T-cell (primary cell): ENCODE measurements at regions not wholly inside any gene's neighbourhood (a gene's known extent, or its start where the extent isn't known, plus 50 kb on each side); places are given as distances from the start of the nearest gene placed in this dataset.
A peak's percentile ranks its signal among the peaks of the same experiment; 100 is the strongest.
"Not testable (repeated sequence)": the region's sequence is repeated elsewhere in the genome, so short reads cannot be mapped to it uniquely, and the experiment has no call there.

Experiments used
- ATAC-seq, 4 experiments: fragments of 200-7000 bp in 3 of 4; fragments of 150-1000 bp in 1 of 4; cut with Tn5 transposase; replicated peaks in 1 of 4; 1 replicate in 3 of 4; 2 replicates in 1 of 4; pipeline ENCODE4 v1.10.0; 2021; ENCODE audit warnings: moderate library complexity in 3 of 4, mild to moderate bottlenecking in 2 of 4, moderate number of reproducible peaks in 1 of 4
- CTCF ChIA-PET, 2 donors: fragments of 300-600 bp; sonication (Branson Sonifier 250); formaldehyde crosslinking; loops; one replicate each; lab custom pipeline; 2022; ENCODE audit warnings: antibody characterized with exemption in 2 of 2; lab: Charles Lee
- POLR2A ChIA-PET, 2 donors: fragments of 300-600 bp; sonication (Branson Sonifier 250); formaldehyde crosslinking; loops; one replicate each; lab custom pipeline; 2022; ENCODE audit warnings: antibody characterized with exemption in 2 of 2; lab: Charles Lee
- DNase-seq, 35 experiments: peaks; one replicate each; pipeline versions ENCODE4 v3.0.0 to v3.0.0-alpha.2; 2013 to 2023
- H3K27ac ChIP-seq: one replicate; pipeline ENCODE4 v1.5.1; 2013; ENCODE audit warnings: low read length
- H3K27me3 ChIP-seq, 2 experiments: replicated peaks in 1 of 2; 1 replicate in 1 of 2; 2 replicates in 1 of 2; pipeline versions ENCODE4 v1.6.1 to v1.7.0; 2013; ENCODE audit warnings: low read length in 1 of 2, mixed read lengths in 1 of 2; ENCODE audit not compliant: control insufficient read depth in 2 of 2, insufficient read depth in 2 of 2; ENCODE audit errors: extremely low read depth in 1 of 2
- H3K36me3 ChIP-seq, 2 donors: 1 replicate in 1 of 2; 2 replicates in 1 of 2; pipeline versions ENCODE4 v1.6.1 to v1.7.0; 2013; ENCODE audit warnings: low read length in 1 of 2; ENCODE audit not compliant: control insufficient read depth in 2 of 2, insufficient read depth in 1 of 2; ENCODE audit errors: extremely low read depth in 1 of 2
- H3K4me1 ChIP-seq, 2 experiments: 1 replicate in 1 of 2; 2 replicates in 1 of 2; pipeline versions ENCODE4 v1.6.1 to v1.7.0; 2013; ENCODE audit warnings: low read length in 2 of 2, mixed read lengths in 1 of 2; ENCODE audit not compliant: insufficient read depth in 2 of 2, control insufficient read depth in 1 of 2; ENCODE audit errors: extremely low read depth in 1 of 2
- H3K4me3 ChIP-seq, 2 donors: 1 replicate in 1 of 2; 2 replicates in 1 of 2; pipeline versions ENCODE4 v1.5.1 to v1.7.0; 2013; ENCODE audit warnings: mild to moderate bottlenecking in 2 of 2, low read length in 1 of 2, moderate library complexity in 1 of 2; ENCODE audit not compliant: control insufficient read depth in 1 of 2; ENCODE audit errors: extremely low read depth in 1 of 2
- H3K9me3 ChIP-seq: 2 replicates; pipeline ENCODE4 v1.7.0; 2013
- H3K27ac Mint-ChIP-seq, 2 donors: one replicate each; pipeline ENCODE4 v1.8.0; 2020 to 2021; ENCODE audit warnings: mild to moderate bottlenecking in 2 of 2, mixed read lengths in 2 of 2
- H3K27me3 Mint-ChIP-seq, 2 donors: one replicate each; pipeline ENCODE4 v1.8.0; 2021 to 2022; ENCODE audit warnings: mixed read lengths in 2 of 2
- H3K36me3 Mint-ChIP-seq: one replicate; pipeline ENCODE4 v1.8.0; 2021; ENCODE audit warnings: mixed read lengths
- H3K4me1 Mint-ChIP-seq, 3 donors: one replicate each; pipeline ENCODE4 v1.8.0; 2020 to 2022; ENCODE audit warnings: mixed read lengths in 3 of 3, mild to moderate bottlenecking in 1 of 3
- H3K4me3 Mint-ChIP-seq, 3 donors: one replicate each; pipeline ENCODE4 v1.8.0; 2020 to 2022; ENCODE audit warnings: mild to moderate bottlenecking in 3 of 3, mixed read lengths in 3 of 3, moderate library complexity in 3 of 3
- H3K9me3 Mint-ChIP-seq, 3 donors: one replicate each; pipeline ENCODE4 v1.8.0; 2020 to 2022; ENCODE audit warnings: mixed read lengths in 3 of 3
- WGBS: methylation state at CpG from one replicate; pipeline ENCODE4 v1.1.5; 2013; ENCODE audit warnings: missing lambda C conversion rate; ENCODE audit not compliant: insufficient coverage; 5-methylcytosine and 5-hydroxymethylcytosine counted together

GRCh38 chrX:54641530-54641929 lies 111.5 kb downstream of the GNL3L start:
- H3K4me1 ChIP-seq, result peaks cover 0 to 12% of the 10 kb centered on the region in 2 experiments
- Mint-ChIP-seq H3K27ac (peak overlapping the region in 1 of 2 donors; percentile 39), H3K36me3 (peaks cover under 1% of the 10 kb centered on the region), H3K4me3 (no peak overlapping the region), H3K4me1 (peaks cover 4 to 13% (median 8%) of the 10 kb centered on the region in 3 donors), H3K27me3 (no peaks in the 10 kb centered on the region), H3K9me3 (no peaks in the 10 kb centered on the region)
- no peaks in the 10 kb centered on the region for H3K9me3 ChIP-seq
- no peak for DNase-seq
- ChIA-PET POLR2A (interaction anchor here in 1 of 2 donors (0.7 kb wide), 1 partner anchor 358 kb away, joined by 4 read pairs; no protein-coding TSS in a partner anchor), CTCF (no interaction called here)
- no peaks in the 10 kb centered on the region for H3K27me3 ChIP-seq
- H3K27ac ChIP-seq, result no peak overlapping the region
- H3K36me3 ChIP-seq, result no peaks in the 10 kb centered on the region
- H3K4me3 ChIP-seq, result no peak overlapping the region
- no peak for ATAC-seq

- no CpG with 5 or more reads among the region's 4 CpGs for WGBS
- DNase-seq, POLR2A ChIA-PET, H3K36me3 ChIP-seq, H3K4me3 ChIP-seq, H3K27ac Mint-ChIP-seq, H3K27ac ChIP-seq, H3K4me1 Mint-ChIP-seq, H3K36me3 Mint-ChIP-seq, H3K9me3 ChIP-seq, H3K9me3 Mint-ChIP-seq, CTCF ChIA-PET, H3K27me3 ChIP-seq, H3K4me1 ChIP-seq, ATAC-seq, H3K4me3 Mint-ChIP-seq: not testable (repeated sequence)
- peaks cover 10 to 12% of the 10 kb centered on the region in 2 donors for H3K27me3 Mint-ChIP-seq
Observed at GRCh38 chrX:54647607-54648006, 117.6 kb downstream of the GNL3L start.

DNA sequence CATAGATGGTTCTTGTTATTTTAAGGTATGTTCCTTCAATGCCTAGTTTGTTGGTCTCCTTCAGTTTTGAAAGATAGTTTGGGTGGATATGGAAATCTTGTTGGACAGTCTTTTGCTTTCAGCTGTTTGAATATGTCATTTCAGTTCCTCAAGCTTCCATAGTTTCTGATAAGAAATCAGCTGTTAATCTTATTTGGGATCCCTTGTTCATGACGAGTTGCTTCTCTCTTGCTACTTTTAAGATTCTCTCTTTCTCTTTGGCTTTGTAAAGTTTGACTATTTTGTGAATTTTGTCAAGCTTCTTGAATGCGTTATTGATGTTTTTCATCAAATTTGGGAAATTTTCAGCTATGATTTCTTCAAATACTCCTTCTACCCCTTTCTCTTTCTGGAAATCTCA lies 129.5 kb downstream of the GNL3L start:
- Histone ChIP-seq H3K36me3 (no peaks in the 10 kb centered on the region), H3K27ac (no peak overlapping the region), H3K4me3 (no peak overlapping the region), H3K9me3 (no peaks in the 10 kb centered on the region), H3K27me3 (no peaks in the 10 kb centered on the region), H3K4me1 (no peaks in the 10 kb centered on the region)
- no CpG with 5 or more reads among the region's 2 CpGs for WGBS
- ChIA-PET POLR2A (no interaction called here), CTCF (no interaction called here)
- H3K9me3 Mint-ChIP-seq, result peaks cover 12 to 14% (median 14%) of the 10 kb centered on the region in 3 donors
- no peak for ATAC-seq
- H3K27ac Mint-ChIP-seq, result no peak overlapping the region
- no peaks in the 10 kb centered on the region for H3K4me1 Mint-ChIP-seq
- H3K4me3 Mint-ChIP-seq, result no peak overlapping the region
- H3K36me3 Mint-ChIP-seq, result peaks cover 3% of the 10 kb centered on the region
- peaks cover 0 to 6% of the 10 kb centered on the region in 2 donors for H3K27me3 Mint-ChIP-seq
- no peak for DNase-seq

DNA sequence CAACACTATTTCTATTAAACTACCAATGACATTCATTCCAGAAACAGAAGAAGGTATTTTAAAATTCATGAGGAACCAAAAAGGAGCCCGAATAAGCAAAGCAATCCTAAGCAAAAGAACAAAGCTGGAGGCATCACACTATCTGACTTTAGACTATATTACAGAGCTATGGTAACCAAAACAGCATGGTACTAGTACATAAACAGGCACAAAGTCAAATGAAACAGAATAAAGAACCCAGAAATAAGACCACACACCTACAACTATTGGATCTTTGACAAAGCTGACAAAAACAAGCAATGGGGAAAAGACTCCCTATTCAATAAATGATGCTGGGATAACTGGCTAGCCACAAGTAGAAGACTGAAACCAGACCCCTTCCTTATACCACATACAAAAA lies 122.3 kb downstream of the ITIH6 start:
- peaks cover 0 to 3% of the 10 kb centered on the region in 2 experiments for H3K27me3 ChIP-seq
- no peaks in the 10 kb centered on the region for H3K4me1 ChIP-seq
- peaks cover 8 to 26% of the 10 kb centered on the region in 2 donors for H3K27me3 Mint-ChIP-seq
- POLR2A ChIA-PET, result no interaction called here
- no peak overlapping the region for H3K4me3 Mint-ChIP-seq
- peaks cover 17 to 26% (median 20%) of the 10 kb centered on the region in 3 donors for H3K9me3 Mint-ChIP-seq
- H3K4me1 Mint-ChIP-seq, result no peaks in the 10 kb centered on the region
- WGBS, result no CpG with 5 or more reads among the region's 1 CpG
- H3K4me3 ChIP-seq, result no peak overlapping the region
- ATAC-seq (no peak), DNase-seq (no peak)
- CTCF ChIA-PET, result no interaction called here
- H3K36me3 Mint-ChIP-seq, result peaks cover 6% of the 10 kb centered on the region
- no peaks in the 10 kb centered on the region for H3K36me3 ChIP-seq
- no peak overlapping the region for H3K27ac ChIP-seq
- no peaks in the 10 kb centered on the region for H3K9me3 ChIP-seq
- H3K27ac Mint-ChIP-seq, result no peak overlapping the region

DNA sequence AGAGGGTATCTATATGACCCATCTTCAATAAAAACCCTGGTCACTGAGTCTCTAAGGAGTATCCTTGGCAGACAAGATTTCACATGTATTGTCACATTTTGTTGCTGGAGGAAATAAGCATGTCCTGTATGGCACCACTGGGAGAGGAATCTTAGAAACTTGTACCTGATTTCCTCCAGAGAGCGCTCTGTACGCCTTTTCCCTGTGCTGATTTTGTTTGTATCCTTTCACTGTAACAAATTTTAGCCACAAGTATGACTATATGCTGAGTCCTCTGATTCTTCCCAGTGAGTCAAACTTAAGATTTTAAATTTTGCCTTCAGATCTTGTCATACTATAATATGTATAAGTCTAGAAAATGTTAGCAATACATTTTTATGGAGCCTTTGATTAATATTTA lies 102.8 kb downstream of the ITIH6 start:
- ChIA-PET CTCF (no interaction called here), POLR2A (no interaction called here)
- no peak for DNase-seq
- Histone ChIP-seq H3K4me3 (no peak overlapping the region), H3K27ac (no peak overlapping the region), H3K27me3 (no peaks in the 10 kb centered on the region), H3K9me3 (no peaks in the 10 kb centered on the region), H3K4me1 (no peaks in the 10 kb centered on the region), H3K36me3 (no peaks in the 10 kb centered on the region)
- H3K27me3 Mint-ChIP-seq, result peaks cover 6 to 31% of the 10 kb centered on the region in 2 donors
- H3K4me1 Mint-ChIP-seq, result no peaks in the 10 kb centered on the region
- ATAC-seq, result no peak
- H3K9me3 Mint-ChIP-seq, result peaks cover 2 to 7% (median 5%) of the 10 kb centered on the region in 3 donors
- no peak overlapping the region for H3K27ac Mint-ChIP-seq
- H3K36me3 Mint-ChIP-seq, result peaks cover 2% of the 10 kb centered on the region
- WGBS, result no CpG with 5 or more reads among the region's 2 CpGs
- H3K4me3 Mint-ChIP-seq, result no peak overlapping the region

DNA sequence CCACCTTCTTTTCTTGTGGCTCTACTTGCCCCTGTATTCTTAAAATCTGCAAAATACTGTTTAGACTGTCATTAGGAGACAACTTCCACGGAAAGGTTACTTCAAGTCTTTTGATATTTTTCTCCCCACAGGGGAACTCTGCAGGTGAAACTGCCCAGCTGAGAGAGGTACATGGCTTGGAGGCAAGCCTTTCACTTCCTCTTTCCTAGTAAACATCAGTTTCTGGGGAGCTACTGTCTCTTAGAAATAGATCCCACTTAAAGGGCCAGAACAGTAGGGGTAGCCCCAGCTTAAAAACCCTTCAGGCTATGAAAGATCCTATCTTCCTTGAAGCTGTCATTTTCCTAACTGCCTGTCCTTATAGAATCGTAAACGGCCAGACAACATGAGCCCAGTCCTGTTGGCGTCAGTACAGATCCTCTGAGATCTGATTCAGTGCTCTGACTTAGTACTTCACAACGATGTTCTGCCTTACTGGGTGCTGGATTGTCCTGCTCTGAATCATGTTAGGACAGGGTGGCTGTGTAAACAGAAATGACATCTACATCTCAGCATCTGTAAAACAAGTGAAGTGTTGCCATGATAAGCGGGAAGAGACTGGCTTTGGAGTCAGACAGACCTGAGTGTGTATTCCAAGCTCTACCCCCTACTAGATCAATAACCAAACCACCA lies 102.1 kb downstream of the ITIH6 start:
- Mint-ChIP-seq H3K9me3 (peaks cover 0 to 5% (median 3%) of the 10 kb centered on the region in 3 donors), H3K27ac (no peak overlapping the region), H3K27me3 (peaks cover 6 to 33% of the 10 kb centered on the region in 2 donors), H3K36me3 (no peaks in the 10 kb centered on the region), H3K4me1 (no peaks in the 10 kb centered on the region), H3K4me3 (no peak overlapping the region)
- POLR2A ChIA-PET, result no interaction called here
- Histone ChIP-seq H3K27me3 (no peaks in the 10 kb centered on the region), H3K36me3 (no peaks in the 10 kb centered on the region), H3K9me3 (no peaks in the 10 kb centered on the region), H3K4me1 (no peaks in the 10 kb centered on the region), H3K27ac (no peak overlapping the region), H3K4me3 (no peak overlapping the region)
- CTCF ChIA-PET, result no interaction called here
- WGBS, result 71% methylated on average over 3 of the region's 6 CpGs
- ATAC-seq (no peak), DNase-seq (no peak)
